Kidney (tissue), 13 donors: ENCODE measurements at regions not wholly inside any gene's neighbourhood (a gene's known extent, or its start where the extent isn't known, plus 50 kb on each side); places are given as distances from the start of the nearest gene placed in this dataset.

Experiments
- DNase-seq, 5 donors: peaks; one replicate each; pipeline ENCODE4 v3.0.0-alpha.2; 2013 to 2020
- FAIRE-seq: peaks from 2 replicates; lab custom pipeline; 2012; peaks lifted over from hg19 to GRCh38; lab: Jason Lieb, UNC
- H3K27ac ChIP-seq, 2 donors: one replicate each; pipeline ENCODE4 v1.7.0; 2013; ENCODE audit warnings: low read depth in 2 of 2, low read length in 2 of 2, inconsistent platforms in 1 of 2
- H3K27me3 ChIP-seq: one replicate; pipeline ENCODE4 v1.7.1; 2013; ENCODE audit warnings: low read length, inconsistent platforms; ENCODE audit not compliant: control insufficient read depth, insufficient read depth
- H3K36me3 ChIP-seq, 3 donors: one replicate each; pipeline versions ENCODE4 v1.7.0 to v1.7.1; 2013; ENCODE audit warnings: low read length in 3 of 3, control low read depth in 1 of 3, inconsistent platforms in 1 of 3; ENCODE audit not compliant: insufficient read depth in 3 of 3, control insufficient read depth in 2 of 3
- H3K4me1 ChIP-seq, 3 donors: one replicate each; pipeline versions ENCODE4 v1.7.0 to v1.7.1; 2013; ENCODE audit warnings: low read length in 3 of 3, inconsistent platforms in 1 of 3, low read depth in 1 of 3; ENCODE audit not compliant: control insufficient read depth in 2 of 3, insufficient read depth in 2 of 3
- H3K4me3 ChIP-seq, 3 donors: one replicate each; pipeline versions ENCODE4 v1.7.0 to v1.8.1; 2013; ENCODE audit warnings: low read length in 3 of 3, control low read depth in 1 of 3, inconsistent platforms in 1 of 3
- H3K9ac ChIP-seq, 3 donors: one replicate each; pipeline versions ENCODE4 v1.7.0 to v1.7.1; 2013; ENCODE audit warnings: low read length in 3 of 3, control low read depth in 1 of 3, inconsistent platforms in 1 of 3
- H3K9me3 ChIP-seq, 3 donors: one replicate each; pipeline versions ENCODE4 v1.7.0 to v1.7.1; 2013; ENCODE audit warnings: low read length in 3 of 3, control low read depth in 1 of 3, inconsistent platforms in 1 of 3; ENCODE audit not compliant: control insufficient read depth in 2 of 3, insufficient read depth in 1 of 3
- intact Hi-C: fragments of 100-400 bp; cut with DNase I; formaldehyde crosslinking; loops from one replicate; pipeline ENCODE4 v1.11.1; 2022
- TF ChIP-seq, protein P1 (sequence below): IDR thresholded peaks from 3 replicates; pipeline ENCODE4 v1.5.1; 2012; ENCODE audit warnings: mild to moderate bottlenecking, moderate library complexity, borderline replicate concordance; ENCODE audit not compliant: insufficient read depth; ENCODE audit errors: extremely low read depth
- donor health status: control.
- donor health status: control.
- donor health status: control.
- donor health status: control.
- donor health status: control.
- donor health status: DM: yes; HTN: yes; CAD: no.
- donor health status: Normal renal cell carcinoma (clear cell type).

DNA sequence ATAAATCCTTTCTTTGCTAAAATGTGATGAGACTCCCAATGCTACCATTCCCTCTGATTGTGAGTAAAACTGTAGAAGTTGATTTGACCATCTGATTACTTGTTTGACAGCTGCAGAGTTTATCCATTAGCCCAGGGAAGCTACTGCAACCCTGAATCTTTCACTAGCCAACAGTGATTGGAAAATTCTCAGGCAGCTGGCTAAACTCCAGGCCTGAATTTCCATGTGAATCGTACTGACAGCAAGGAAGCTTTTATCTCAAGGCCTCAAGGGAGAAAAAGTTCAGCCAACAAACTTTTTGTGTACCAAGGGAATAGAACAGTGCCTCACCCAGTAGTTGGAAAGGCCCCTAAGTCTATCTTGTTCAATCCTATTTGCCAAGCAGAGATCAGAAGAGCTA lies 246.7 kb upstream of the TRPM3 start:
- Histone ChIP-seq H3K27me3 (no peaks in the 10 kb centered on the region), H3K9ac (no peak overlapping the region), H3K27ac (no peak overlapping the region), H3K36me3 (no peaks in the 10 kb centered on the region), H3K9me3 (no peaks in the 10 kb centered on the region), H3K4me3 (no peak overlapping the region), H3K4me1 (no peaks in the 10 kb centered on the region)
- no peak for DNase-seq
- TF ChIP-seq, protein P1, sequence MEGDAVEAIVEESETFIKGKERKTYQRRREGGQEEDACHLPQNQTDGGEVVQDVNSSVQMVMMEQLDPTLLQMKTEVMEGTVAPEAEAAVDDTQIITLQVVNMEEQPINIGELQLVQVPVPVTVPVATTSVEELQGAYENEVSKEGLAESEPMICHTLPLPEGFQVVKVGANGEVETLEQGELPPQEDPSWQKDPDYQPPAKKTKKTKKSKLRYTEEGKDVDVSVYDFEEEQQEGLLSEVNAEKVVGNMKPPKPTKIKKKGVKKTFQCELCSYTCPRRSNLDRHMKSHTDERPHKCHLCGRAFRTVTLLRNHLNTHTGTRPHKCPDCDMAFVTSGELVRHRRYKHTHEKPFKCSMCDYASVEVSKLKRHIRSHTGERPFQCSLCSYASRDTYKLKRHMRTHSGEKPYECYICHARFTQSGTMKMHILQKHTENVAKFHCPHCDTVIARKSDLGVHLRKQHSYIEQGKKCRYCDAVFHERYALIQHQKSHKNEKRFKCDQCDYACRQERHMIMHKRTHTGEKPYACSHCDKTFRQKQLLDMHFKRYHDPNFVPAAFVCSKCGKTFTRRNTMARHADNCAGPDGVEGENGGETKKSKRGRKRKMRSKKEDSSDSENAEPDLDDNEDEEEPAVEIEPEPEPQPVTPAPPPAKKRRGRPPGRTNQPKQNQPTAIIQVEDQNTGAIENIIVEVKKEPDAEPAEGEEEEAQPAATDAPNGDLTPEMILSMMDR: no peak
- intact Hi-C loops: no loop called here
- FAIRE-seq: no peak

DNA sequence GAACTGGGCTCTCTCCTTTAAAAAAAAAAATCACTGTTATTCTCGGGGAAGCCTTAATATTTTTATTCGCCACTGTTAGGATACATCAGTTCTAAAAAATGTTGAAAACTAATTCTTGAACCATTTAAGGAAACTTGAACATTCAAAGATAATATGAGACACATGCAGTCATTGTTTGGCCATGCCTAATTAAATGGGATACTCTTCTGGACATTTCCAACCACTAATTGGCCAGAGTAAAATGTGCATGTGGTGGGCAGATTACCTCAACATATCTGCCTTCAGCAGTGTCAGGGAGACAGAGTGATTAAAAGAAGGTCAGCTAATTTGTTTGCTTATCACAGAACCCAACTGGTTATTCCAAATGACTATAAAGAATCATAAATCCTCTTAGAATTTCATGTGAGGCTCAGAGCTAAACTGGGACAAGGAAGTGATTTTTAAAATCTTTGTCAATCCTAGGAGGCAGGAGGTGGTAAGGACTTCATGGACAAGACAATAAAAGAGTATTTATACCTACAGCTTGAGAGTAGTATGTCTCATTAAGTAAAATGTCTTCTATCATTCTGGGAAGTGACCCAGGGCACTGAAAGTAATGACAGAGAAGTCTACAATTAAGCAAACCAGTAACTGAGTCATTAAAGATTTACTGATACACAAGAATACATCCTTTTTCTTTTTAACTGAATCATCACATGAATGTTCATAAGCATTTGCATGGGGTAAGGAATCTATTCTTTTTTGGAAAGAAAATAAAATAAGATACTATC lies 242.9 kb upstream of the TRPM3 start:
- no peaks in the 10 kb centered on the region for H3K9me3 ChIP-seq
- DNase-seq: no peak
- no peak for FAIRE-seq
- H3K27me3 ChIP-seq: no peaks in the 10 kb centered on the region
- intact Hi-C loops: no loop called here
- H3K27ac ChIP-seq: no peak overlapping the region
- no peaks in the 10 kb centered on the region for H3K36me3 ChIP-seq
- H3K9ac ChIP-seq: no peak overlapping the region
- no peak overlapping the region for H3K4me3 ChIP-seq
- no peaks in the 10 kb centered on the region for H3K4me1 ChIP-seq
- TF ChIP-seq, protein P1: no peak

DNA sequence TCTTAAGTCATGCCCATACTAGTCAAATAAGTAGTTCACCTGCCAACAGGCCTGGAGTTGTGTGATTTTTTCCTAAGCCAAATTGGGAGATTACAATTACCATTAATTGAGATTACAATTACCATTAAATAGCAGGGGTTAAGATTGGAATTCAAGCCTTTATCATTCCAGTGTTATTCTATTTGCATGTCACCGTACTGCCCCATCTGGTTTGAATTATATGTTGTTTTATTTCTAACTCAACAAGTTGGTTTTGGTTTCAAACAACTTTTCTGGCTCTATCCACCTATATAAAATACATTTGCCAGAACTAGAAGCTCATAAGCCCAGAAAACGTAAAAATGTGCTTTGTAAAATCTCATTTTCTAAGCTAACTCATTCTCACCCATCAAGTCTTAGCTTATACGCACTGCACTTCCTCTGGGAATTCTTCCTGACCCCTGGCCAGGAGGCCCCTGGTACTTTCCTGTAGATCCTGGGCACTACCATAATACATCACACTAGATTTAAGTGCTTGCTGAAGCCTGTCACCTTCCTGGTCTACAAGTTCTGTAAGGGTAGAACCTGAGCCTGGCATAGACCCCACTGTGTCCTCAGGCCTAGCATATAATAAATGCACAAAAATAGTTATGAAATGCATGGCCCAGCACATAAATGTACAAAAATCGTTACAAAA lies 242.0 kb upstream of the TRPM3 start:
- no peaks in the 10 kb centered on the region for H3K9me3 ChIP-seq
- no peaks in the 10 kb centered on the region for H3K36me3 ChIP-seq
- DNase-seq: no peak
- no peak overlapping the region for H3K9ac ChIP-seq
- intact Hi-C loops: no loop called here
- FAIRE-seq: no peak
- H3K4me3 ChIP-seq: no peak overlapping the region
- H3K27me3 ChIP-seq: no peaks in the 10 kb centered on the region
- H3K4me1 ChIP-seq: no peaks in the 10 kb centered on the region
- TF ChIP-seq, protein P1: no peak
- no peak overlapping the region for H3K27ac ChIP-seq
